Activated CD4-positive, CD25-positive, alpha-beta regulatory T cell treated with anti-CD3 and anti-CD28 coated beads, Interleukin-2, amount 50 U/mL, for 24 hours (primary cell): ENCODE measurements at regions not wholly inside any gene's neighbourhood (a gene's known extent, or its start where the extent isn't known, plus 50 kb on each side); places are given as distances from the start of the nearest gene placed in this dataset.
"Not testable (repeated sequence)": the region's sequence is repeated elsewhere in the genome, so short reads cannot be mapped to it uniquely, and the experiment has no call there.

Experiments used
- ATAC-seq, 2 donors: fragments of 150-1000 bp; cut with Tn5 transposase; one replicate each; pipeline ENCODE4 v1.10.0; 2021; ENCODE audit warnings: mild to moderate bottlenecking in 1 of 2, moderate library complexity in 1 of 2

- no peak for ATAC-seq
Measured at GRCh38 chr6:144624246-144624645, 339.1 kb downstream of the UTRN start.

GRCh38 chr6:144624716-144625115 is 339.6 kb downstream of the UTRN start:
- no peak for ATAC-seq

- no peak for ATAC-seq
Measured at GRCh38 chr6:144630857-144631256, 345.7 kb downstream of the UTRN start.

- no peak for ATAC-seq
Measured at GRCh38 chr6:144632266-144632665, 347.1 kb downstream of the UTRN start.

GRCh38 chr6:144633886-144634285 is 348.8 kb downstream of the UTRN start:
- ATAC-seq = no peak

GRCh38 chr6:144634371-144634770 is 349.2 kb downstream of the UTRN start:
- ATAC-seq = no peak

- ATAC-seq = no peak
Measured at GRCh38 chr6:144635051-144635450, 349.9 kb downstream of the UTRN start.

- ATAC-seq = not testable (repeated sequence)
Measured at GRCh38 chr6:144636025-144636424, 350.9 kb downstream of the UTRN start.

- ATAC-seq = no peak
Measured at GRCh38 chr6:144637541-144637940, 352.4 kb downstream of the UTRN start.

GRCh38 chr6:144639654-144640053 is 354.5 kb downstream of the UTRN start:
- no peak for ATAC-seq

- no peak for ATAC-seq
Measured at GRCh38 chr6:144641286-144641685, 356.2 kb downstream of the UTRN start.

GRCh38 chr6:144644776-144645175 is 359.6 kb downstream of the UTRN start:
- ATAC-seq = no peak

- ATAC-seq = no peak
Measured at GRCh38 chr6:144646093-144647056, 361.2 kb downstream of the UTRN start.

- no peak for ATAC-seq
Measured at GRCh38 chr6:144647406-144647964, 362.4 kb downstream of the UTRN start.

- no peak for ATAC-seq
Measured at GRCh38 chr6:144647971-144648651, 363.0 kb downstream of the UTRN start.

GRCh38 chr6:144649085-144649484 is 363.9 kb downstream of the UTRN start:
- ATAC-seq = no peak

GRCh38 chr6:144651234-144651633 is 366.1 kb downstream of the UTRN start:
- no peak for ATAC-seq

- no peak for ATAC-seq
Measured at GRCh38 chr6:144652292-144652891, 367.3 kb downstream of the UTRN start.

- ATAC-seq = peak; percentile 83 to 85
Measured at GRCh38 chr6:144653885-144654505, 368.9 kb downstream of the UTRN start.

GRCh38 chr6:144654506-144654905 is 369.4 kb downstream of the UTRN start:
- ATAC-seq = no peak

- no peak for ATAC-seq
Measured at GRCh38 chr6:144655376-144655775, 370.2 kb downstream of the UTRN start.

GRCh38 chr6:144657691-144658090 is 372.6 kb downstream of the UTRN start:
- no peak for ATAC-seq
